HepG2 (cell line): ENCODE measurements at regions not wholly inside any gene's neighbourhood (a gene's known extent, or its start where the extent isn't known, plus 50 kb on each side); places are given as distances from the start of the nearest gene placed in this dataset.

ENCODE experiments used
- ATAC-seq: fragments of 200-7000 bp; cut with Tn5 transposase; 3 replicates; pipeline ENCODE4 v1.9.1; 2020; ENCODE audit warnings: mild to moderate bottlenecking, moderate library complexity
- BruUV-seq: library from RNA; stranded (reverse); fragments of 400-500 nt; replicated peaks from 2 replicates; lab custom pipeline; 2021; lab: Mats Ljungman, UMichigan
- CTCF ChIA-PET: fragments of 300-600 bp; formaldehyde crosslinking; extraction: SDS; loops from one replicate; lab custom pipeline; 2021; ENCODE audit warnings: low total read pairs, inconsistent platforms, low intra/inter-chr PET ratio; lab: Yijun Ruan, JAX
- POLR2A ChIA-PET: fragments of 350-600 bp; sonication (Branson Sonifier 250); formaldehyde crosslinking; loops from one replicate; lab custom pipeline; 2020; ENCODE audit warnings: antibody characterized with exemption, inconsistent platforms; lab: Yijun Ruan, JAX
- DNase-seq: peaks from one replicate; pipeline ENCODE4 v3.0.0-alpha.2; 2015; ENCODE audit warnings: low spot score
- FAIRE-seq: peaks from 3 replicates; lab custom pipeline; 2011; peaks lifted over from hg19 to GRCh38; lab: Jason Lieb, UNC
- H2AFZ ChIP-seq: one replicate; pipeline ENCODE4 v1.6.1; 2011; ENCODE audit warnings: low read length, inconsistent platforms
- H3K27ac ChIP-seq: fragments of 300-600 bp; 3 replicates; pipeline ENCODE4 v1.8.0; 2011; ENCODE audit warnings: mixed run types, mild to moderate bottlenecking, mixed read lengths, low read length, inconsistent platforms; ENCODE audit not compliant: insufficient read depth; ENCODE audit errors: extremely low read length
- H3K27me3 ChIP-seq, 2 experiments: fragments of 200-600 bp in 1 of 2; 2 replicates in 1 of 2; 3 replicates in 1 of 2; pipeline versions ENCODE4 v1.6.0 to v1.8.0; 2011; ENCODE audit warnings: low read length in 2 of 2, mild to moderate bottlenecking in 2 of 2, moderate library complexity in 2 of 2, inconsistent platforms in 1 of 2; ENCODE audit not compliant: insufficient read depth in 2 of 2, control insufficient read depth in 1 of 2
- H3K36me3 ChIP-seq, 2 experiments: fragments of 200-600 bp in 1 of 2; replicated peaks in 1 of 2; 2 replicates in 1 of 2; 3 replicates in 1 of 2; pipeline versions ENCODE4 v1.5.1 to v1.8.0; 2011; ENCODE audit warnings: low read length in 2 of 2, inconsistent platforms in 1 of 2; ENCODE audit not compliant: insufficient read depth in 2 of 2, control insufficient read depth in 1 of 2
- H3K4me1 ChIP-seq: 2 replicates; pipeline ENCODE4 v1.5.1; 2012; ENCODE audit warnings: low read length, inconsistent platforms; ENCODE audit not compliant: insufficient read depth
- H3K4me2 ChIP-seq: 2 replicates; pipeline ENCODE4 v1.6.0; 2011; ENCODE audit warnings: low read depth, low read length, inconsistent platforms
- H3K4me3 ChIP-seq, 3 experiments: fragments of 200-600 bp in 1 of 3; sonication (generic), shearing (Covaris generic) in 1 of 3; replicated peaks in 1 of 3; 2 replicates each; pipeline ENCODE4 v1.5.1; 2011 to 2016; ENCODE audit warnings: low read length in 3 of 3, inconsistent platforms in 2 of 3, low read depth in 2 of 3, mild to moderate bottlenecking in 2 of 3, control low read depth in 1 of 3, mixed read lengths in 1 of 3; ENCODE audit not compliant: insufficient read depth in 1 of 3
- H3K79me2 ChIP-seq: one replicate; pipeline ENCODE4 v1.6.1; 2011; ENCODE audit warnings: low read length, inconsistent platforms; ENCODE audit not compliant: insufficient read depth
- H3K9ac ChIP-seq: 2 replicates; pipeline ENCODE4 v1.6.0; 2011; ENCODE audit warnings: mild to moderate bottlenecking, low read depth, low read length, inconsistent platforms; ENCODE audit not compliant: insufficient read depth
- H3K9me3 ChIP-seq: 2 replicates; pipeline ENCODE4 v1.5.1; 2012; ENCODE audit warnings: mild to moderate bottlenecking, low read length
- H4K20me1 ChIP-seq: 2 replicates; pipeline ENCODE4 v1.6.0; 2011; ENCODE audit warnings: inconsistent platforms, mild to moderate bottlenecking, low read length, moderate library complexity; ENCODE audit not compliant: insufficient read depth
- E2F2 ChIP-seq: sonication (generic); formaldehyde crosslinking; IDR thresholded peaks from 2 replicates; pipeline ENCODE4 v1.4.0; 2020; ENCODE audit warnings: missing genetic modification reagents, borderline replicate concordance
- LRRFIP1 ChIP-seq: sonication (generic); formaldehyde crosslinking; conservative IDR thresholded peaks from 2 replicates; pipeline ENCODE4 v1.4.0; 2020; ENCODE audit warnings: missing genetic modification reagents
- MYNN ChIP-seq: sonication (generic); formaldehyde crosslinking; IDR thresholded peaks from 2 replicates; pipeline ENCODE4 v1.4.0; 2020; ENCODE audit warnings: mild to moderate bottlenecking, low read depth, missing genetic modification reagents
- POLR2AphosphoS5 ChIP-seq: IDR thresholded peaks from 2 replicates; pipeline ENCODE4 v1.6.1; 2012; ENCODE audit warnings: low read depth, low read length
- SMARCC2 ChIP-seq: fragments of 450-650 bp; IDR thresholded peaks from 2 replicates; pipeline ENCODE4 v1.6.1; 2017; ENCODE audit warnings: antibody characterized with exemption, mild to moderate bottlenecking
- SNAPC2 ChIP-seq: sonication (generic); formaldehyde crosslinking; IDR thresholded peaks from 2 replicates; pipeline ENCODE4 v1.8.1; 2022; ENCODE audit warnings: mild to moderate bottlenecking, missing genetic modification reagents
- SP140L ChIP-seq: sonication (generic); formaldehyde crosslinking; IDR thresholded peaks from 2 replicates; pipeline ENCODE4 v1.4.0; 2020; ENCODE audit warnings: missing genetic modification reagents, borderline replicate concordance
- TERF1 ChIP-seq: sonication (generic); formaldehyde crosslinking; IDR thresholded peaks from 2 replicates; pipeline ENCODE4 v1.8.0; 2022; ENCODE audit warnings: mild to moderate bottlenecking, missing genetic modification reagents, moderate library complexity
- ZNF704 ChIP-seq: sonication (generic); formaldehyde crosslinking; IDR thresholded peaks from 2 replicates; pipeline ENCODE4 v1.8.1; 2023; ENCODE audit warnings: mild to moderate bottlenecking, inconsistent platforms, moderate library complexity, missing genetic modification reagents, borderline replicate concordance
- ZNF737 ChIP-seq: sonication (generic); formaldehyde crosslinking; IDR thresholded peaks from 2 replicates; pipeline ENCODE4 v1.5.0; 2020; ENCODE audit warnings: missing genetic modification reagents, mild to moderate bottlenecking, borderline replicate concordance
- WGBS: methylation state at CpG from one replicate; pipeline ENCODE4 v1.1.6; 2017; ENCODE audit warnings: low lambda C conversion rate; 5-methylcytosine and 5-hydroxymethylcytosine counted together
- in situ Hi-C: cut with HindIII; loops from 2 replicates; pipeline ENCODE4 v1.10.0; 2017; ENCODE audit warnings: low pct_unique_long_range_greater_than_20kb; ENCODE audit not compliant: extremely low pct_ligation_motif_present
- intact Hi-C: fragments of 100-400 bp; cut with micrococcal nuclease; formaldehyde crosslinking; loops from one replicate; pipeline ENCODE4 v1.10.0; 2022; ENCODE audit not compliant: unreplicated experiment
- TF ChIP-seq, protein P1 (sequence below): IDR thresholded peaks from 2 replicates; pipeline ENCODE4 v1.6.1; 2016; ENCODE audit warnings: missing compliant biosample characterization, missing genetic modification reagents, borderline replicate concordance
- TF ChIP-seq, protein P2 (sequence below): sonication (generic); formaldehyde crosslinking; IDR thresholded peaks from 2 replicates; pipeline ENCODE4 v1.4.0; 2020; ENCODE audit warnings: missing genetic modification reagents
- TF ChIP-seq, protein P3 (sequence below): sonication (generic); formaldehyde crosslinking; IDR thresholded peaks from 2 replicates; pipeline ENCODE4 v1.8.0; 2022; ENCODE audit warnings: missing genetic modification reagents, mild to moderate bottlenecking, inconsistent platforms, borderline replicate concordance

GRCh38 chr7:67589183-67589582 lies 592.5 kb downstream of the TYW1 start (continued):
- no peak for TF ChIP-seq SMARCC2
- no peak for TF ChIP-seq MYNN (CRISPR knock-in tag)
- no peak for TF ChIP-seq POLR2AphosphoS5

DNA sequence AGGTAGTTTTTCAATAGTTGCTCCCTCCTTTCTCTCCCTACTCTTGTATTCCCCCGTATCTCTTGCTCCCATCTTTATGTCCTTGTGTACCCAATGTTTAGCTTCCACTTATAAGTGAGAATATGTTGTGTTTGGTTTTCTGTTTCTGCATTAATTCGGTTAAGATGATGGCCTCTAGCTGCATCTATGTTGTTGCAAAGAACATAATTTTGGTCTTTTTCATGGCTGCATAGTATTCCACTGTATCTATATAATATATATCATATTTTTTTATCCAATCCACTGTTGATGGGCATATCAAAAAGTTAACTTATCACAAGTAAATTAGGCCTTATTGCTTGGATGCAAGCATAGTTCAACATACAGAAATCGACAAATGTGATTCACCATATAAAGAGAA lies 594.0 kb downstream of the TYW1 start:
- Histone ChIP-seq H3K36me3 (no peaks in the 10 kb centered on the region), H3K9ac (no peak overlapping the region), H3K4me2 (no peak overlapping the region), H3K79me2 (no peaks in the 10 kb centered on the region), H3K27me3 (peaks cover 0 to 6% of the 10 kb centered on the region in 2 experiments; a peak in 2 of 5 replicates), H3K27ac (no peak overlapping the region), H2AFZ (no peak overlapping the region), H3K9me3 (peaks cover 20% of the 10 kb centered on the region), H4K20me1 (no peaks in the 10 kb centered on the region), H3K4me1 (no peaks in the 10 kb centered on the region), H3K4me3 (no peak overlapping the region)
- BruUV-seq, result no TSS peak
- intact Hi-C loops (no loop called here), in situ Hi-C loops (no loop called here)
- DNase-seq (no peak), ATAC-seq (no peak), FAIRE-seq (no peak)
- POLR2A ChIA-PET, result no interaction called here
- 45% methylated on average over 3 of the region's 3 CpGs for WGBS
- CTCF ChIA-PET, result no interaction called here
- no peak for TF ChIP-seq SP140L (CRISPR knock-in tag)
- TF ChIP-seq ZNF737 (CRISPR knock-in tag), result no peak
- no peak for TF ChIP-seq LRRFIP1 (CRISPR knock-in tag)
- TF ChIP-seq E2F2 (CRISPR knock-in tag), result no peak
- TF ChIP-seq, protein P1, sequence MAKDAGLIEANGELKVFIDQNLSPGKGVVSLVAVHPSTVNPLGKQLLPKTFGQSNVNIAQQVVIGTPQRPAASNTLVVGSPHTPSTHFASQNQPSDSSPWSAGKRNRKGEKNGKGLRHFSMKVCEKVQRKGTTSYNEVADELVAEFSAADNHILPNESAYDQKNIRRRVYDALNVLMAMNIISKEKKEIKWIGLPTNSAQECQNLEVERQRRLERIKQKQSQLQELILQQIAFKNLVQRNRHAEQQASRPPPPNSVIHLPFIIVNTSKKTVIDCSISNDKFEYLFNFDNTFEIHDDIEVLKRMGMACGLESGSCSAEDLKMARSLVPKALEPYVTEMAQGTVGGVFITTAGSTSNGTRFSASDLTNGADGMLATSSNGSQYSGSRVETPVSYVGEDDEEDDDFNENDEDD (CRISPR knock-in tag), result no peak
- TF ChIP-seq, protein P2, sequence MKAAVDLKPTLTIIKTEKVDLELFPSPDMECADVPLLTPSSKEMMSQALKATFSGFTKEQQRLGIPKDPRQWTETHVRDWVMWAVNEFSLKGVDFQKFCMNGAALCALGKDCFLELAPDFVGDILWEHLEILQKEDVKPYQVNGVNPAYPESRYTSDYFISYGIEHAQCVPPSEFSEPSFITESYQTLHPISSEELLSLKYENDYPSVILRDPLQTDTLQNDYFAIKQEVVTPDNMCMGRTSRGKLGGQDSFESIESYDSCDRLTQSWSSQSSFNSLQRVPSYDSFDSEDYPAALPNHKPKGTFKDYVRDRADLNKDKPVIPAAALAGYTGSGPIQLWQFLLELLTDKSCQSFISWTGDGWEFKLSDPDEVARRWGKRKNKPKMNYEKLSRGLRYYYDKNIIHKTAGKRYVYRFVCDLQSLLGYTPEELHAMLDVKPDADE (CRISPR knock-in tag), result no peak
- TF ChIP-seq SNAPC2 (CRISPR knock-in tag), result no peak
- no peak for TF ChIP-seq ZNF704
- TF ChIP-seq TERF1 (CRISPR knock-in tag), result no peak
- TF ChIP-seq, protein P3, sequence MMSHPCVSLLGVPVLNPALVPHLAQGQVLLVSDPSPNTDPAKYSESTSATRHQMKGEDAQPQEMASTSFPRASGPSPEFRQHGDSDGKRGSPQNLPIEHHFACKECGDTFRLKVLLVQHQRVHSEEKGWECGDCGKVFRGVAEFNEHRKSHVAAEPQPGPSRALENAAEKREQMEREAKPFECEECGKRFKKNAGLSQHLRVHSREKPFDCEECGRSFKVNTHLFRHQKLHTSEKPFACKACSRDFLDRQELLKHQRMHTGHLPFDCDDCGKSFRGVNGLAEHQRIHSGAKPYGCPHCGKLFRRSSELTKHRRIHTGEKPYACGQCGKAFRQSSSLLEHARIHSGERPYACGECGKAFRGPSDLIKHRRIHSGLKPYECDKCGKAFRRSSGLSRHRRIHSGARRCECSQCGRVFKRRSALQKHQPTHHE (CRISPR knock-in tag), result no peak
